ENCODE measurements at regions not wholly inside any gene's neighbourhood (a gene's known extent, or its start where the extent isn't known, plus 50 kb on each side); places are given as distances from the start of the nearest gene placed in this dataset.

DNA sequence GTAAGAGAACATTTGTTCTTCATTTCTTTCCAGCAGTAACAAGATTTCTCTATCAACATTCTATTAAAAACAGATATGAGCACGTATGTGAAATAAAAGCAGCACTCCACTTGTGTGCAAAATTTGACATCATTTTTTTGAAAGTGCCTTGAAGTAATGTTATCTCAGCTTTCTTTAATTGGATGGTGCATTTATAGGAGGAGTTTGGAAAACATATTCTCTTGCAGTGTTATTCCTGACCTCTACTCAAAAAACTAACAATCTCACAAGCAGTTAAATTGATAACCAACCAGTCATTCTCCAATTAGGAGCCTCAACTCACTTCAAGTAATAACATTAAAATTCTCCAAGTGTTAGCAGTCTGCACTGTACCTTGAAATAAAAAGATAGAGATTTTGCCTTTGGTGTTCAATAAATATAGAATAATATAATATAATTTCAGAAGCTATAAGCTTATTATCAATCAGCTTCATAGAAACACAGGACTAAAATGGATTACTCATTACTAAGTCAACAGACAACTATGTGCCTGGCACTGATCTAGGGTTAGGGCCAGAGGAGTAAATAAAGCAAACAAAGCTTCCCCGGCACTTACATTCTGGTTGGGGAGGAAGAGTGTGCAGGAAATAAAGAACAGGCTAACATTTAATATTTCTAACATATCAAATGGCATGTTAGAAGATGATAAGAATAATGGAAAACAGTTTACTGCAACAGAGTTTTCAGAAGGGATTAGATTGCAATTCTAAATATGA, 149.0 kb upstream of the SGK1 start:
- intact Hi-C loops (cut with micrococcal nuclease): no loop called here
- H3K36me3 ChIP-seq (ENCODE audit: control insufficient read depth, insufficient read depth, low read length): no peaks in the 10 kb centered on the region
- no peak overlapping the region for H2AFZ ChIP-seq (ENCODE audit: low read depth, low read length)
- in situ Hi-C loops (cut with MboI): no loop called here
- WGBS (ENCODE audit: insufficient coverage, low coverage, missing lambda C conversion rate): 25% methylated on average over 2 of the region's 2 CpGs
- FAIRE-seq: no peak
- no peak overlapping the region for H3K9ac ChIP-seq (ENCODE audit: insufficient read depth in 1 of 2, low read depth in 2 of 2, low read length in 2 of 2)
- no peaks in the 10 kb centered on the region for H3K79me2 ChIP-seq (ENCODE audit: control insufficient read depth, insufficient read depth, low read length)
- H3K4me3 ChIP-seq: no peak overlapping the region
- TF ChIP-seq ILK (tag; IDR thresholded peaks at IDR 0.05; ENCODE audit: borderline replicate concordance, low read depth): no peak
- TF ChIP-seq NCOA6 (IDR thresholded peaks at IDR 0.05): no peak
- TF ChIP-seq, protein P1, sequence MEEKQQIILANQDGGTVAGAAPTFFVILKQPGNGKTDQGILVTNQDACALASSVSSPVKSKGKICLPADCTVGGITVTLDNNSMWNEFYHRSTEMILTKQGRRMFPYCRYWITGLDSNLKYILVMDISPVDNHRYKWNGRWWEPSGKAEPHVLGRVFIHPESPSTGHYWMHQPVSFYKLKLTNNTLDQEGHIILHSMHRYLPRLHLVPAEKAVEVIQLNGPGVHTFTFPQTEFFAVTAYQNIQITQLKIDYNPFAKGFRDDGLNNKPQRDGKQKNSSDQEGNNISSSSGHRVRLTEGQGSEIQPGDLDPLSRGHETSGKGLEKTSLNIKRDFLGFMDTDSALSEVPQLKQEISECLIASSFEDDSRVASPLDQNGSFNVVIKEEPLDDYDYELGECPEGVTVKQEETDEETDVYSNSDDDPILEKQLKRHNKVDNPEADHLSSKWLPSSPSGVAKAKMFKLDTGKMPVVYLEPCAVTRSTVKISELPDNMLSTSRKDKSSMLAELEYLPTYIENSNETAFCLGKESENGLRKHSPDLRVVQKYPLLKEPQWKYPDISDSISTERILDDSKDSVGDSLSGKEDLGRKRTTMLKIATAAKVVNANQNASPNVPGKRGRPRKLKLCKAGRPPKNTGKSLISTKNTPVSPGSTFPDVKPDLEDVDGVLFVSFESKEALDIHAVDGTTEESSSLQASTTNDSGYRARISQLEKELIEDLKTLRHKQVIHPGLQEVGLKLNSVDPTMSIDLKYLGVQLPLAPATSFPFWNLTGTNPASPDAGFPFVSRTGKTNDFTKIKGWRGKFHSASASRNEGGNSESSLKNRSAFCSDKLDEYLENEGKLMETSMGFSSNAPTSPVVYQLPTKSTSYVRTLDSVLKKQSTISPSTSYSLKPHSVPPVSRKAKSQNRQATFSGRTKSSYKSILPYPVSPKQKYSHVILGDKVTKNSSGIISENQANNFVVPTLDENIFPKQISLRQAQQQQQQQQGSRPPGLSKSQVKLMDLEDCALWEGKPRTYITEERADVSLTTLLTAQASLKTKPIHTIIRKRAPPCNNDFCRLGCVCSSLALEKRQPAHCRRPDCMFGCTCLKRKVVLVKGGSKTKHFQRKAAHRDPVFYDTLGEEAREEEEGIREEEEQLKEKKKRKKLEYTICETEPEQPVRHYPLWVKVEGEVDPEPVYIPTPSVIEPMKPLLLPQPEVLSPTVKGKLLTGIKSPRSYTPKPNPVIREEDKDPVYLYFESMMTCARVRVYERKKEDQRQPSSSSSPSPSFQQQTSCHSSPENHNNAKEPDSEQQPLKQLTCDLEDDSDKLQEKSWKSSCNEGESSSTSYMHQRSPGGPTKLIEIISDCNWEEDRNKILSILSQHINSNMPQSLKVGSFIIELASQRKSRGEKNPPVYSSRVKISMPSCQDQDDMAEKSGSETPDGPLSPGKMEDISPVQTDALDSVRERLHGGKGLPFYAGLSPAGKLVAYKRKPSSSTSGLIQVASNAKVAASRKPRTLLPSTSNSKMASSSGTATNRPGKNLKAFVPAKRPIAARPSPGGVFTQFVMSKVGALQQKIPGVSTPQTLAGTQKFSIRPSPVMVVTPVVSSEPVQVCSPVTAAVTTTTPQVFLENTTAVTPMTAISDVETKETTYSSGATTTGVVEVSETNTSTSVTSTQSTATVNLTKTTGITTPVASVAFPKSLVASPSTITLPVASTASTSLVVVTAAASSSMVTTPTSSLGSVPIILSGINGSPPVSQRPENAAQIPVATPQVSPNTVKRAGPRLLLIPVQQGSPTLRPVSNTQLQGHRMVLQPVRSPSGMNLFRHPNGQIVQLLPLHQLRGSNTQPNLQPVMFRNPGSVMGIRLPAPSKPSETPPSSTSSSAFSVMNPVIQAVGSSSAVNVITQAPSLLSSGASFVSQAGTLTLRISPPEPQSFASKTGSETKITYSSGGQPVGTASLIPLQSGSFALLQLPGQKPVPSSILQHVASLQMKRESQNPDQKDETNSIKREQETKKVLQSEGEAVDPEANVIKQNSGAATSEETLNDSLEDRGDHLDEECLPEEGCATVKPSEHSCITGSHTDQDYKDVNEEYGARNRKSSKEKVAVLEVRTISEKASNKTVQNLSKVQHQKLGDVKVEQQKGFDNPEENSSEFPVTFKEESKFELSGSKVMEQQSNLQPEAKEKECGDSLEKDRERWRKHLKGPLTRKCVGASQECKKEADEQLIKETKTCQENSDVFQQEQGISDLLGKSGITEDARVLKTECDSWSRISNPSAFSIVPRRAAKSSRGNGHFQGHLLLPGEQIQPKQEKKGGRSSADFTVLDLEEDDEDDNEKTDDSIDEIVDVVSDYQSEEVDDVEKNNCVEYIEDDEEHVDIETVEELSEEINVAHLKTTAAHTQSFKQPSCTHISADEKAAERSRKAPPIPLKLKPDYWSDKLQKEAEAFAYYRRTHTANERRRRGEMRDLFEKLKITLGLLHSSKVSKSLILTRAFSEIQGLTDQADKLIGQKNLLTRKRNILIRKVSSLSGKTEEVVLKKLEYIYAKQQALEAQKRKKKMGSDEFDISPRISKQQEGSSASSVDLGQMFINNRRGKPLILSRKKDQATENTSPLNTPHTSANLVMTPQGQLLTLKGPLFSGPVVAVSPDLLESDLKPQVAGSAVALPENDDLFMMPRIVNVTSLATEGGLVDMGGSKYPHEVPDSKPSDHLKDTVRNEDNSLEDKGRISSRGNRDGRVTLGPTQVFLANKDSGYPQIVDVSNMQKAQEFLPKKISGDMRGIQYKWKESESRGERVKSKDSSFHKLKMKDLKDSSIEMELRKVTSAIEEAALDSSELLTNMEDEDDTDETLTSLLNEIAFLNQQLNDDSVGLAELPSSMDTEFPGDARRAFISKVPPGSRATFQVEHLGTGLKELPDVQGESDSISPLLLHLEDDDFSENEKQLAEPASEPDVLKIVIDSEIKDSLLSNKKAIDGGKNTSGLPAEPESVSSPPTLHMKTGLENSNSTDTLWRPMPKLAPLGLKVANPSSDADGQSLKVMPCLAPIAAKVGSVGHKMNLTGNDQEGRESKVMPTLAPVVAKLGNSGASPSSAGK (IDR thresholded peaks at IDR 0.05): no peak
- no TSS peak for BruUV-seq (replicated peaks)
- no peaks in the 10 kb centered on the region for H3K9me1 ChIP-seq (ENCODE audit: control insufficient read depth, insufficient read depth, low read length)
- no peak for DNase-seq (ENCODE audit: extremely low read depth in 1 of 4, low spot score in 3 of 4)
- H4K20me1 ChIP-seq (replicated peaks; ENCODE audit: control insufficient read depth, insufficient read depth, low read length): no peaks in the 10 kb centered on the region
- H3K4me2 ChIP-seq (ENCODE audit: insufficient read depth, low read length): no peak overlapping the region
- no peak overlapping the region for H3K27ac ChIP-seq (ENCODE audit: extremely low read depth, low read depth, low read length)
- ChIA-PET POLR2A (interaction anchor here (0.7 kb wide), 1 partner anchor 151 kb away, joined by 3 read pairs; no protein-coding TSS in a partner anchor), CTCF (ENCODE audit: low intra/inter-chr PET ratio) (no interaction called here)
- H3K27me3 ChIP-seq (ENCODE audit: control insufficient read depth in 2 of 2, insufficient read depth in 2 of 2, low read length in 2 of 2): peaks cover 2 to 3% of the 10 kb centered on the region in 2 experiments; a peak in 2 of 5 replicates
- no peak for ATAC-seq
- no peaks in the 10 kb centered on the region; a peak in 2 of 5 replicates for H3K4me1 ChIP-seq (replicated peaks in 1 of 2; ENCODE audit: control insufficient read depth in 2 of 2, insufficient read depth in 2 of 2, low read length in 2 of 2)
- H3K9me3 ChIP-seq (replicated peaks; ENCODE audit: control insufficient read depth, insufficient read depth, low read depth, low read length): no peaks in the 10 kb centered on the region
